MM.1S (cell line): ENCODE measurements at regions not wholly inside any gene's neighbourhood (a gene's known extent, or its start where the extent isn't known, plus 50 kb on each side); places are given as distances from the start of the nearest gene placed in this dataset.

Source experiments
- CTCF ChIP-seq: fragments of 300-600 bp; sonication (generic); IDR thresholded peaks from 2 replicates; pipeline ENCODE4 v1.5.1; 2016; ENCODE audit warnings: antibody characterized with exemption, low read length, mixed read lengths
- EZH2 ChIP-seq: fragments of 300-600 bp; sonication (generic); optimal IDR thresholded peaks from 2 replicates; pipeline ENCODE3; 2017; ENCODE audit warnings: low read depth, mild to moderate bottlenecking, antibody characterized with exemption, low read length, mixed read lengths
- EZH2phosphoT487 ChIP-seq: fragments of 300-600 bp; sonication (generic); IDR thresholded peaks from 2 replicates; pipeline ENCODE4 v1.6.1; 2018; ENCODE audit warnings: antibody characterized with exemption, low read length

GRCh38 chr6:24990236-24990845 is 54.6 kb upstream of the RIPOR2 start:
- TF ChIP-seq CTCF (no peak), EZH2 (no peak), EZH2phosphoT487 (no peak)
